GM23338 (cell line): ENCODE measurements at regions not wholly inside any gene's neighbourhood (a gene's known extent, or its start where the extent isn't known, plus 50 kb on each side); places are given as distances from the start of the nearest gene placed in this dataset.

Experiments
- ATAC-seq: fragments of 200-7000 bp; cut with Tn5 transposase; 3 replicates; pipeline ENCODE4 v1.9.1; 2020
- DNase-seq: peaks from one replicate; pipeline ENCODE4 v3.0.0-alpha.2; 2015; ENCODE audit warnings: low spot score
- H2AFZ ChIP-seq: fragments of 200-600 bp; sonication (generic); 2 replicates; pipeline ENCODE4 v1.8.0; 2016; ENCODE audit warnings: antibody characterized with exemption, mild to moderate bottlenecking, moderate library complexity
- H3F3A ChIP-seq: fragments of 200-600 bp; sonication (generic); replicated peaks from 2 replicates; pipeline ENCODE4 v1.8.0; 2017; ENCODE audit warnings: antibody characterized with exemption, mixed run types, low read depth
- H3K27ac ChIP-seq: fragments of 200-600 bp; sonication (generic); 2 replicates; pipeline ENCODE4 v1.6.1; 2016; ENCODE audit warnings: low read depth
- H3K27me3 ChIP-seq: fragments of 200-600 bp; sonication (generic); 2 replicates; pipeline ENCODE4 v1.8.0; 2016; ENCODE audit warnings: mild to moderate bottlenecking, mixed run types, moderate library complexity; ENCODE audit not compliant: insufficient read depth
- H3K36me3 ChIP-seq: fragments of 200-600 bp; sonication (generic); 2 replicates; pipeline ENCODE4 v1.8.0; 2016; ENCODE audit warnings: mild to moderate bottlenecking; ENCODE audit not compliant: insufficient read depth
- H3K4me1 ChIP-seq: fragments of 200-600 bp; sonication (generic); 2 replicates; pipeline ENCODE4 v1.8.0; 2016; ENCODE audit warnings: mild to moderate bottlenecking, moderate library complexity; ENCODE audit not compliant: insufficient read depth
- H3K4me2 ChIP-seq: fragments of 200-600 bp; sonication (generic); 2 replicates; pipeline ENCODE4 v1.7.1; 2017; ENCODE audit warnings: mixed run types
- H3K4me3 ChIP-seq: fragments of 200-600 bp; sonication (generic); 2 replicates; pipeline ENCODE4 v1.6.1; 2016; ENCODE audit warnings: mixed run types
- H3K79me2 ChIP-seq: fragments of 200-600 bp; sonication (generic); replicated peaks from 2 replicates; pipeline ENCODE4 v1.8.0; 2017; ENCODE audit warnings: mild to moderate bottlenecking; ENCODE audit not compliant: insufficient read depth
- H3K9me2 ChIP-seq: fragments of 200-600 bp; sonication (generic); 2 replicates; pipeline ENCODE4 v1.8.0; 2017; ENCODE audit not compliant: insufficient read depth
- H4K20me1 ChIP-seq: fragments of 200-600 bp; sonication (generic); replicated peaks from 2 replicates; pipeline ENCODE4 v1.8.0; 2017; ENCODE audit warnings: mild to moderate bottlenecking; ENCODE audit not compliant: insufficient read depth
- H3K27ac Mint-ChIP-seq: 2 replicates; pipeline ENCODE4 v1.8.0; 2020; ENCODE audit warnings: inconsistent platforms, mild to moderate bottlenecking, moderate library complexity, mixed read lengths
- H3K27me3 Mint-ChIP-seq: 3 replicates; pipeline ENCODE4 v1.8.0; 2022; ENCODE audit warnings: low read depth, mild to moderate bottlenecking, moderate library complexity, mixed read lengths, inconsistent platforms; ENCODE audit not compliant: insufficient read depth, poor library complexity
- H3K36me3 Mint-ChIP-seq: 3 replicates; pipeline ENCODE4 v1.8.0; 2021; ENCODE audit warnings: low read depth, mild to moderate bottlenecking, inconsistent platforms, moderate library complexity, mixed read lengths
- H3K4me1 Mint-ChIP-seq: 3 replicates; pipeline ENCODE4 v1.8.0; 2020; ENCODE audit warnings: mild to moderate bottlenecking, inconsistent platforms, mixed read lengths
- H3K4me3 Mint-ChIP-seq: 3 replicates; pipeline ENCODE4 v1.8.0; 2021; ENCODE audit warnings: moderate library complexity, mild to moderate bottlenecking, inconsistent platforms, mixed read lengths
- H3K9me3 Mint-ChIP-seq: 3 replicates; pipeline ENCODE4 v1.8.0; 2020; ENCODE audit warnings: moderate library complexity, mild to moderate bottlenecking, inconsistent platforms, mixed read lengths
- CREB1 ChIP-seq: fragments of 250-450 bp; sonication (Bioruptor Pico); IDR thresholded peaks from 2 replicates; pipeline ENCODE4 v1.5.0; 2020; ENCODE audit warnings: low read depth, mild to moderate bottlenecking, moderate library complexity
- ETS1 ChIP-seq: IDR thresholded peaks from 2 replicates; pipeline ENCODE4 v1.6.1; 2016; ENCODE audit warnings: antibody characterized with exemption
- EZH2phosphoT487 ChIP-seq: fragments of 200-600 bp; sonication (generic); IDR thresholded peaks from one replicate; pipeline ENCODE4 v1.8.1; 2018; ENCODE audit warnings: antibody characterized with exemption; ENCODE audit not compliant: unreplicated experiment
- NANOG ChIP-seq: IDR thresholded peaks from 2 replicates; pipeline ENCODE4 v1.6.1; 2016; ENCODE audit warnings: antibody characterized with exemption, borderline replicate concordance
- POLR2AphosphoS5 ChIP-seq: IDR thresholded peaks from 2 replicates; pipeline ENCODE4 v1.6.1; 2016; ENCODE audit warnings: antibody characterized with exemption, low read depth
- REST ChIP-seq: IDR thresholded peaks from one replicate; pipeline ENCODE4 v1.6.1; 2018; ENCODE audit warnings: antibody characterized with exemption; ENCODE audit not compliant: unreplicated experiment
- STAT1 ChIP-seq: IDR thresholded peaks from one replicate; pipeline ENCODE4 v1.6.1; 2016; ENCODE audit warnings: antibody characterized with exemption; ENCODE audit not compliant: unreplicated experiment

GRCh38 chr16:26673011-26673410 is 393.7 kb upstream of the C16orf82 start:
- H3K9me3 Mint-ChIP-seq = peaks cover 94% of the 10 kb centered on the region
- no peaks in the 10 kb centered on the region for H3F3A ChIP-seq
- no peak overlapping the region for H3K4me3 Mint-ChIP-seq
- H3K79me2 ChIP-seq = no peaks in the 10 kb centered on the region
- H3K27ac ChIP-seq = no peak overlapping the region
- no peaks in the 10 kb centered on the region for H3K27me3 ChIP-seq
- no peaks in the 10 kb centered on the region; the same call in none of the 2 replicates for H3K36me3 ChIP-seq
- no peak for TF ChIP-seq REST
- TF ChIP-seq EZH2phosphoT487 = no peak
- ATAC-seq (no peak), DNase-seq (no peak)
- H4K20me1 ChIP-seq = no peaks in the 10 kb centered on the region
- H3K4me2 ChIP-seq = no peak overlapping the region
- H2AFZ ChIP-seq = no peak overlapping the region
- H3K4me1 ChIP-seq = no peaks in the 10 kb centered on the region
- H3K36me3 Mint-ChIP-seq = peaks cover 7% of the 10 kb centered on the region
- peaks cover 3% of the 10 kb centered on the region for H3K27me3 Mint-ChIP-seq
- 0 out of 3 replicates have a peak, but pooled peaks cover 3% of the 10 kb centered on the region for H3K4me1 Mint-ChIP-seq
- no peak overlapping the region for H3K27ac Mint-ChIP-seq
- H3K4me3 ChIP-seq = no peak overlapping the region
- no peaks in the 10 kb centered on the region for H3K9me2 ChIP-seq

GRCh38 chr16:26680671-26681070 is 386.1 kb upstream of the C16orf82 start:
- H3K27ac Mint-ChIP-seq = no peak overlapping the region

More at GRCh38 chr16:26680671-26681070, 386.1 kb upstream of the C16orf82 start:
- ATAC-seq = no peak
- Mint-ChIP-seq H3K27me3 (peaks cover 2% of the 10 kb centered on the region), H3K4me1 (no peaks in the 10 kb centered on the region), H3K4me3 (no peak overlapping the region), H3K9me3 (peaks cover 60% of the 10 kb centered on the region), H3K36me3 (peaks cover 3% of the 10 kb centered on the region; the same call in 2 of the 3 replicates)
- H3K4me1 ChIP-seq = no peaks in the 10 kb centered on the region
- H3K4me3 ChIP-seq = no peak overlapping the region
- H3K36me3 ChIP-seq = no peaks in the 10 kb centered on the region; the same call in 1 of the 2 replicates
- H3K27ac ChIP-seq = no peak overlapping the region
- DNase-seq = no peak
- H3F3A ChIP-seq = no peaks in the 10 kb centered on the region
- H2AFZ ChIP-seq = no peak overlapping the region
- TF ChIP-seq CREB1 (no peak), REST (no peak), STAT1 (no peak), ETS1 (no peak), POLR2AphosphoS5 (no peak), NANOG (no peak)
- H3K27me3 ChIP-seq = no peaks in the 10 kb centered on the region
- H3K9me2 ChIP-seq = no peaks in the 10 kb centered on the region
- H4K20me1 ChIP-seq = no peaks in the 10 kb centered on the region
- H3K4me2 ChIP-seq = no peak overlapping the region
- H3K79me2 ChIP-seq = no peaks in the 10 kb centered on the region
